Stimulated activated CD8-positive, alpha-beta memory T cell treated with anti-CD3 and anti-CD28 coated beads, Interleukin-7, amount 100 ng/mL, for 48 hours (primary cell): ENCODE measurements at regions not wholly inside any gene's neighbourhood (a gene's known extent, or its start where the extent isn't known, plus 50 kb on each side); places are given as distances from the start of the nearest gene placed in this dataset.

Source experiments
- DNase-seq, 2 donors: peaks; one replicate each; pipeline ENCODE4 v3.0.0-alpha.2; 2020; ENCODE audit warnings: low read depth in 1 of 2; ENCODE audit errors: extremely low read depth in 1 of 2

DNA sequence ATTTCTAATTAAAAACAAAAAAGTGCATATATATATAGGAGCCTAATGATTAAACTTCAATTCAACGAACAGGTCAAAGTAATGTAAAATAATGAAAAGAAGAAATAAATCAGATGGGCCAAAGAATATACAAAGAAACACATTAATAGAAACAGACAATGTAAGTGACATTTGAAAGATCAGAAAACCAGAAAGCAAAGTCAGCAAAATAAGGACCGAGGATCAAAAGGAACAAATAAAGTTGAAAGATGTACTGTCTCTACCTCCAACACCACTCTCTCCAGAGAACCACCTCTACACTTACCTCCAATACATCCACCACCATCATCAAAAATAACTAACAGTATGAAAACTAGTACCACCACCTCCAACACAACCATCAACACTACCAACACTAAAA lies 1226.3 kb upstream of the NCAM2 start:
- no peak for DNase-seq

DNA sequence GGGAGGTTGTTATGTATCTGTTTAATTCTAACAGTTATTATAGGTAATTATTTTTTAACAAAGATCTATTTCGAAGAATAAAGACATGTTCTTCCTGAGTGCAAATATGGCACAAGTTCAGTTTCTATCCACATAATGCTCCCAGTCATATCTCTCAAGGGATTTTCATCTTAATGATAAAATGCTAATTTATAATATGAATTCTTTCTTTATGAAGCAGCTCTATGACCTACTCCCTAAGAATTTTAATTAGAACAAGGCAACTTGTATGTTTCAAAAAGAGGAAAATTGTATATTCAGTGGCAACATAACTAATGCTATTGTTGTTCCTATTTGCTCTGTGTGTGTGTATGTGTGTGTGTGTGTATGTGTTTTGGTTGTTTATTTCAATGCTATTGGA lies 1222.1 kb upstream of the NCAM2 start:
- DNase-seq, result no peak

DNA sequence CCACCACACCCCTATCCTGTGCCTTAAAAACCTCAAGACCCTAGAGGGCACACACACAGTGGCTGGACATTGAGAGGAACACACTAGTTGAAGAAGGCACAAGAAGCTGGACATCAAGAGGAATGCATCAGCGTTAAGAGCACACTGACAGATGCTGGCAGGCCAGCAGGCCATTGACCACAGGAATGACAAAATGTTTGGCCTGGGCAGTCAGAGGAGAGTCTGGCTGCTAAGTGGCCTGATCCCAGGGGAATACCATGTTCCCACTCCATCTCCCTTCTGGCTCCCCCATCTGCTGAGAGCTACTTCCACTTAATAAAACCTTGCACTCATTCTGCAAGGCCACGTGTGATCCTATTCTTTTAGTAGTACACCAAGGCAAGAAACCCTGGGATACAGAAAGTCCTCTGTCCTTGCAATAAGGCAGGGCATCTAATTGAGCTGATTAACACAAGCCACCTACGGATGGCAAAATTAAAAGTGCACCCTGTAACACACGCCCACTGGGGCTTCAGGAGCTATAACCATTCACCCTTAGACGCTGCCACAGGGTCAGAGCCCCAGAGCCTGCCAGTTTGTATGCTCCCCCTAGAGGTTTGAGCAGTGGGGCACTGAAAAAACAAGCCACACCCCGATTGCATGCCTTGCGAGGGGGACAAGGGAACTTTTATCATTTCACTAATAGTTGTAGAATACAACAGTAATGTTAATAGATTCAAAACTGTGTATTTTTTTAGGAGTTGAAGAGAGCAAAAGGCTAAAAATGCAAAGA lies 1216.1 kb upstream of the NCAM2 start:
- no peak for DNase-seq

GRCh38 chr21:19785941-19786340 lies 1212.3 kb upstream of the NCAM2 start:
- no peak for DNase-seq

DNA sequence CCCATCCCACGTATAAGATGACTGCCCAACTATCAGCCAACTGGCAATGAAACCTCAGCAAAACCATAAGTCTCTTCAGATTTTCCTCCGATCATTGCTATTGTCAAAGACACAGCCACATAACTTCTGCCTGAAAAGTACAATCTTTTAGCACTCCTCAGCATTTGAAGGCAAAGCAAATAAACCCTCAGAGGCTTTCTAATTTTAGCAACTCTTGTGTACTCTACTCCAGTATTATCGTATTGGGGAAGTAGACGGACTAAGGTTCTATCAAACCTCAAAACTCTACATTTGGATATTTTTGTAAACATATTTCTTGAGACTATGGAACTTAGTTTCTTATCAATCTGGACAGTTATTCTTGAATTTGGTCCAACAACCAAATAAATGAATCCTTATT lies 1206.2 kb upstream of the NCAM2 start:
- DNase-seq, result no peak

DNA sequence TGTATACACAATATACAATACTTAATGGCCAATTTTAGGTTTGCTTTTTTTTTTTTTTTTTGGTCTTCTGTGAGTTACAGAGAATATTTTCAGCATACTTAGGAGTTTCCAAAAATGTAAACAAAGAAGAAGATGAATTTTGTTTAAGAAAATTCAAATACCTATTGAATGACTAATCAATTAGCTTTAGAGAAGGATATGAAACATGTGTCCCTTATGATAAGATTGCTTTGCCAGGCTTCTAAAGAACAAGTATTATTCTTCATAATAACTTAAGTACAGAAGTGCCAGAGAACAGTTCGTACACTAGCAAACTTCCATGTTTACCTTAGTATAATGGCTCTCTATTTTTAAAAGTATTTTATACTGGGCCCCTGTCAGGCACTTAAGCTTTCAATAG lies 1191.0 kb upstream of the NCAM2 start:
- no peak for DNase-seq

- DNase-seq, result no peak
Measured at GRCh38 chr21:19810779-19811178, 1187.4 kb upstream of the NCAM2 start.

- DNase-seq, result no peak
Measured at GRCh38 chr21:19830446-19830845, 1167.8 kb upstream of the NCAM2 start.

- DNase-seq, result no peak
Measured at GRCh38 chr21:19832551-19832950, 1165.7 kb upstream of the NCAM2 start.

DNA sequence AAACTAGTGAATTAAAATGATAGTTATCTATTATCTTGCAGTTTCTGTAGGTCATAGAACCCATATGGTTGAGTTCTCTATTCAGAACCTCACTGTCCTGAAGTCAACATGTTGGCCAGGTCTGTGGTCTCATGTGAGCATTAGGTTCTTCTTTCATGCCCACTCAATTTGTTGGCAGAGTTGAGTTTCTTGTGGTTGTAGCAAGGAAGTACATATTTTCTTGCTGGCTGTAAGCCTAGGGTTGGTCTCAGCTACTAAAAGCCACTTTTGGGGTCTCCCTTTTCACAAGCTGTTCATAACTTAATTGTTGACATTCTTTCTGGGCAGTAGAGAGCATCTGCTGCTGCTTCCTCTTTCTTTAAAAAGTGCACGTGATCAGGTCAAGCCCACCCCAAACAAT lies 1165.1 kb upstream of the NCAM2 start:
- DNase-seq, result no peak

- DNase-seq, result no peak
Measured at GRCh38 chr21:19842601-19843000, 1155.6 kb upstream of the NCAM2 start.

GRCh38 chr21:19844334-19844733 lies 1153.9 kb upstream of the NCAM2 start:
- DNase-seq, result no peak

GRCh38 chr21:19850157-19850556 lies 1148.1 kb upstream of the NCAM2 start:
- no peak for DNase-seq

DNA sequence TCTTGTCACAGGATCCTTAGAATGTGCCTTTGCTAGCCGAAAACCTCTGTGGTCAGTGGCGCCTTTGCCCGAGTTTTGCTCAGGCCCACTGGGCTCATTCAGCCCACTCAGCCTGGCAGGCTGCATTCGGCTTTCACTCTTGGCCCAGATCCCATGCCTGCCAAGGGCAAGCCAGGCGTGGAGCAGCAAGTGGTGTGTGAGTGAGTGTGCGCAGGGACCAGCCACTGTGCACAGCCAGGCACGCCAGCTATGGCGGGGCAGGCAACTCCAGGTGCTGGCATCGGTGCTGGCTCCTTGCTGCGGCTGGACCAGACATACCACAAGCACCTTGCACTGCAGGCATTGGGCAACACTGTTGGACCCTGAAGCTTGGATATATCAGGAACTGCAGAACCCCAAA lies 1145.1 kb upstream of the NCAM2 start:
- DNase-seq, result no peak

DNA sequence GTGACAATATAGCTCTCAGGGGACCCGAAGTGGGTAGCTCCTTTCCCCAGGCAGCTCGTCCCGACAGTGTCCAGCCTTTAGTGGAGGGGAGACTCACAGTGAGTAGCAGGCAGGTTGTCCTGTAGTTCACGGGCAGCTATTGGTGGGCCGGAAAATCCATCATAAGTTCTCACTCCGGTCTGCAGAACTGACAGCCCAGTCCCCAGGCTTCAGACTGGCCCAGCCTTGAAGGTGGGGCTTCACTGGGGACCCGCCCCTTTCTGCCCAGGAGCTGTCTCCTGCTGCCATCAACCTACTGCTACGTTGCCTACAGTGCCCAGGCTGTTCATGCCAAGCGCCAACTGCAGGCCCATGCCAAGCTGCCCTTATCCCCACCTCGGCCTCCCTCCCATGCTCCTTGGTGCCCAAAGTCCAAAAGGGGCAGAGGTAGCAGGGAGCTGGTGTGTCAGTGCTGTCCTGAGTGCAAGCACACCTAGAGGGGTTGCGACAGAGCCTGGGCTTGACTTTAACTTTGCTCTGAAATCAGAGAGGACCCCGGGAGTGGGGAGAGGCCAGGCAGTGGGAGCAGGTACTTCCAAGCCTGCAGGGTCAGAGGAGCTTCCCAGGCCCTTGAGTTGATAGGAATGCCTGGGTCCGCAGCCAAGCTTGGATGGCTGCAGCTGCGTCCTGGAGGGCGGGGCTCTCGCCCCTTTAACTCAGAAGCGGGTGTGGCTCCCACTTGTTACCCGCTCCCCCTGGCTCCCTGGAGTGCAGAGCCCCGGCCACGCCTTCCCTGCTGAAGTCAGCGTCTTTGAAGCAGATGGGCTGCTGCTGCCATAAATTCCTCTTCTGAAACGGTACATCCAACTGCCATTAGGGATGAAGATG lies 1144.3 kb upstream of the NCAM2 start:
- DNase-seq, result no peak

DNA sequence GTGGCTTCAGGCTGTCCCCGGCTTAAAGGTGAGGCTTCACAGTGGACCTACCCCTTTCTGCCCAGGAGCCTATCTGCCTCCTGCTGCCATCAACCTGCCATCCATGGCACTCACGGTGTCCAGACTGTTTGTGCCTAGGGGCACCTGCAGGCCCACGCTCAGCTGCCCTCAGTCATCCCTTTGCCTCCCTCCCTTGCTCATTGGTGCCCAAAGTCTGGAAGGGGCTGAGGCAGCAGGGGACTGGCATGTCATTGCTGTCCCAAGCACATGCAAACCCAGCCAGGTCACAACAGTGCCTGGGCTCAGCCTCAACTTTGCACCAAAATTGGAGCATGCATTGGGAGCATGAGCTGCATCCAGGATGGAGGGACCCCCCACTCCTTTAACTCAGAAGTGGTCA lies 1142.7 kb upstream of the NCAM2 start:
- DNase-seq, result no peak

DNA sequence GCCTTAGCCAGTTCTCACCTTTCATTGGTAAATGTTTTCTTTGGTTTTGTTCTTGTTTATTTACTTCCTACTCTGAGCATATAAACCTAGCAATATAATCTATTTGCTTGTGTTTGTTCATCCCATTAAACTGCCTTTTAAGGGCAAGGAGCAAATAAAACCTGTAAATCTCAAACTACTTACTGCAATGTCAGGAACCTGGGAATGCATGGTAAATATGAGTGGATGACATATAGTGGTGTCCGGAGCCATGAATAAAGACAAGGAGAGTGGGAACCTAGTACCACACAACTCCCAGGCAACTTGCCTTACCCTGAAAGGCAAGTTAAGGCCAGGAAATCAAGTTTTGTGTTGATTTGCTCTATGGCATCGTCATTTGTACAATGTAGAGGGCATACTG lies 1133.7 kb upstream of the NCAM2 start:
- DNase-seq, result no peak

DNA sequence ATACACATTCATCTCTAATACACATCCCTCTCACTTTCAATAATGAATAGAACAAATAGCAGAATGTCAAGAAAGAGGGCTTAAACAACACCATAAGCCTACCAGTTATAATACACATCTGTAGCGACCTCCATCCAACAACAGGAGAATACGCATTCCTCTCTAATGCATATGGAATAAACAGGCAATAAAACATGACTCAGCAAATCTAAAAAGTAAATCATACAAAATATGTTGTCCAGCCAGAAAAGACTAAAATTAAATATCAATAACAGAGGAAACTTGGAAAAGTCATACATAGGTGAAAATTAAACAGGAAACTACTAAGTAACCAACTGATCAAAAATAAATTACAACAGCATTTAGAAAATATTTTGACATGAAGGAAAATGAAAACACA lies 1127.5 kb upstream of the NCAM2 start:
- DNase-seq, result no peak

- DNase-seq, result no peak
Measured at GRCh38 chr21:19874521-19874920, 1123.7 kb upstream of the NCAM2 start.

DNA sequence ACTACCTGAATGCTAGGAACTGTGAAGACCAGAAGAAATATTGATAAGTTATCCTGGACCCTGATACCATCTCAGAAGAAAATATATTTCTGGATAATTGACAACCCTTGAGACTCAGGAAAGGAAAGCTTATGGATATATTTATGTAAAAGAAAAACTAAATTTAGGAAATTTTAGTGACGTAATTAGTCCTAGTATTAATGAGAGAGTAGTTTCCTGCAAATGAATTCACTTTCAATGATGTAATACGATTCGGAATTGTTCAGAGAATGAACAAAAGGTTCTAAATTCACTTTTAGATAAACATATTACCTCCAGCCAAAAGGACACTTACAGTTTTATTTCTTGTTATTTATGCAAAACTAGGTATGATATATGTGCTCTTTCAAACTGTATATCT lies 1120.1 kb upstream of the NCAM2 start:
- DNase-seq, result no peak

DNA sequence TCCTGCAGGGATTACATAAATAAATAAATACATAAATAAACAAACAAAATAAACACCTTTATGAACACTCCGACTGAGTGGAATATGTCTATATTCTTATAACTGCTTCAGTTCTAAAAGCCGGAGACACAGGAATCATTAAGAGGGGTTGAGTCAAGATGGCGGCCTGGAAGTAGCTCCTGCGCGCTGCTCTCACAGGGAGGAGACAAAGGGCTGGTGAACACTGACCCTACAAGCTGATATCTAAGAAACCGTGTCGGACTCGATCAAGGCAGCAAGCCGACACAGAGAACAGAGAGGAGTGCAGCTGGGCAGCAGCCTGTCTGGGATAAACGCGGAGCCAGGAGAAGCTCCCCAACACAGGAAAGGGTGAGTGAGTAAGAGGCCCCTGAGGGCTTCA lies 1098.6 kb upstream of the NCAM2 start:
- DNase-seq, result no peak

- no peak for DNase-seq
Measured at GRCh38 chr21:19900149-19900548, 1098.1 kb upstream of the NCAM2 start.
